LNCAP (cell line): ENCODE measurements at regions not wholly inside any gene's neighbourhood (a gene's known extent, or its start where the extent isn't known, plus 50 kb on each side); places are given as distances from the start of the nearest gene placed in this dataset.

Source experiments
- CTCF ChIP-seq: fragments of 450-650 bp; IDR thresholded peaks from 2 replicates; pipeline ENCODE4 v1.5.1; 2017; ENCODE audit warnings: mild to moderate bottlenecking

GRCh38 chr3:102181175-102181920, 253.5 kb upstream of the ZPLD1 start:
- TF ChIP-seq CTCF = no peak

DNA sequence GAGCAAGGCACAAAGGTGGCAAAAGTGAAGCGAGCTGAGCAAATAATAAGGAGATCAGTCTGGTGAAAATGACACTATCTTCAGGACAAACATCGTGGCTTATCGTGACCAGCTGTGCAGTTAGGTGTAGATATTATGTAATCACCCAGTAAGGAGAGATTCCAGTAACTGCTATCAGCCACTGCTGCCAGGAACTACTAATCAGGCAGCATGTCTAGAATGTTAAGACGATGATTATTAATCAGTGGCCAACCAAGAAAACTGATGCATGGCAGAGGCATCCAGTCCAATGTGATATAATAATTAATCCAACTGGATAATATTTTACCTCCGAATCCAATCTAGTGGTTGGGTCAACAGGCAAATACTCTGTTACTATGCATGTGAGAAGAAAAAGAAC, 252.7 kb upstream of the ZPLD1 start:
- no peak for TF ChIP-seq CTCF

DNA sequence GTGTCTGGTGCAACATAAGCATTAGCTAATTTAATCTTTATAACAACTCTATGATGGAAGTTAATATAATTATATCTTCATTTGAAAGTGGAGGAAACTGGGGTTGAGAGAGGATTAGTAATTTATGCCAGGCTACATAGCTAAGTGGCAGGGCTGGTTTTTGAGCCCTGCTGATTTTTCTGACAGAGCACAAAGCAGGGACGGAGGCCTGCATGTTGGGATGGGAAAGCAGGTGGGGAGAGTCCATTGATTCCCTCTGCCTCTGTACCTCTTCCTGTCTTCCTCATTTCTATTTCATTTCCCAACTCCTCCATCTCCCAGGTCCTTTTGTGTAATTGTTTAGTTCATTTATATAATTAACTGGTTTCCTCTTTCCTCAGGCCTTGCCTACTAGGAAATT, 251.6 kb upstream of the ZPLD1 start:
- no peak for TF ChIP-seq CTCF

DNA sequence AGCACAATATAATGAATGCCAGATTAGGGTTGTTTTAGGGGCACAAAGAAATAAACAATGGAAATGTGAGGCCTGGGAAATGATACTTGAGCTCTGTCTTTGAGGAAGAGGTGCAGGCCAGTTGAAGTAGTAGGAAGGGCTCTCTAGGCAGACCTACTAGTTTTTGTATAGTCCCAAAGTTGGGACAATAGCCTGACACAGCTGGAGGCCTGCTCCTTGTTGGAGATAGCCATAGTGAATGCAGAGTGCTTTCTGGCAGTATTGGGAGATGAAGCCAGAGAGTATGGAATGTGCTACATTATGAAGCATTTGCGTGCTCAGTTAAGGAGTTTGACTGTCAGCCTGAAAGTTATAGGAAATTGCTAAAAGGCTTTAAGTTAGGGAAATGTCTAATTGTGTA, 251.2 kb upstream of the ZPLD1 start:
- no peak for TF ChIP-seq CTCF

DNA sequence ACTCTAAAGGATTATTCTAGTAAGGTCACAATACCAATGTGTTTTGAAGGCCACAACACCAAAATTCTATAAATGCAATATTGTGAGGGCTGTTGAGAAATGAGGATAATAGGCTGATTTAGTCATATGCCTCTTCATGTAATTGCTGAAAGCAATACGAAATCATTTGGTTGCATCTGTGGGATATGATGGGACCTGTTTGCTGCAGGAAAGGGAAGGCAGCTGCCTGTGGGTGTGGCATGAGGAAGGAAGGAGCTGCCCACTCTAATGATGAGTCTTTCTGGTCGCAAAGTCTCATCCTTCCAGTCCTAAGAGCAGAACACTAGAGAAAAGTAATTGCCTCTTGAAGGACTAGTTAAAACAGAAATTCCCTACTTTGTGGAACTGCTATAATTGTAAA, 245.3 kb upstream of the ZPLD1 start:
- TF ChIP-seq CTCF = no peak

DNA sequence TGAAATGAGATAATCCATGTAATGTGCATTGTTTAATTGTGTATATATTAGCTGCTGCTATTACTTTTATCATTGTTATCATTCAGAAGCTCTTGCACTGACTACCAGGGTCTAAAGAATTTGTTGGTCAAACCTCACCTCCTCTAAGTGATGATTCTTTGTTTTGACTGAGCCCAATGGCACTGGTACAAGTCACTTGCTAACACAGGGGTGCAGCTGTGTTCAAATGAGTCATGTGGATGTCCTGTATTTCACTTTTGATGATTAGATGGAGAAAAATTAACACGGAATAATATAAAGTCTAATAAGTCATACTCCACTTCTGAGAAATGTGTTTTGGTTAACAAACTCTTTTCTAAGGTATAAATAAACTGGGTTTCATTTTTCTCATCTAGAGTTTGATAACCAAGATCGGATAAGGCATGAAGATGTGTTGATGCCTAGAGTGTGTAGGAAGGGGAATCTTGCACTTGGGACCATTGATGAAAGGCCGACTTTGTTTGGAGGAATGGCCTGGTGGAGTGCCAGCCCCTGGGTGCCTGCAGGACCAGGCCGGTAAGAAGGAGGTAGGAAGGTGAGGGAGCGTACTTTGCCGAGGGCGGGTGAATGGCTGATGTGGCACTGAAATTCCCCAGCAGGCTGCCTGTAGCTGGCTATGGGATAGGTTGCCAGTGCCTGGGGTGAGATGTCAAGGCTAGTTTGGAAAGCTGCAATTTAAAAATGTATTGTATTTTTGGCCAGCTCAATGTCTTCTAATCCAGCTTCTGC, 244.7 kb upstream of the ZPLD1 start:
- no peak for TF ChIP-seq CTCF

- TF ChIP-seq CTCF = no peak
These were observed 242.2 kb upstream of the ZPLD1 start for GRCh38 chr3:102192575-102192974.
